ENCODE measurements at regions not wholly inside any gene's neighbourhood (a gene's known extent, or its start where the extent isn't known, plus 50 kb on each side); places are given as distances from the start of the nearest gene placed in this dataset.

DNA sequence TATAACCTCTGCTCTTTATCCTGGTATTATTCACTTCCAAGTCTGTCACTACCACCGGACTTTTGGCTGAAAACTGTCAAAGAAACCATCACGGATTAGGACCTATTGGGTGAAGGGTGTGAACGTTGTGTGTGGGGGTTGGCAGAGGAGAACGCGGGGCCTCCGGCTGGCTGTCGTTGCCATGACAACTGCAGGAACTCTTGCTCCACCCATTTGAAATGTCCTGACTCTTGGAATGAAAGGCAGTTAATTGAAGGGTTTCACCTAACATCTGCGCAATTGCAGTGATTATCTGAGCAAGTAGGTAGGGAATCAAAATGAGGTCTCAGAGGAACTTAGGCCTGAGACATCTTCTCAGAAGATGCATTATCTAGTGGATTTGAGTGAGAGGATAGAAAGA lies 60.9 kb upstream of the CLMP start:
- no peak for DNase-seq (ENCODE audit: low read depth in 2 of 2)

DNA sequence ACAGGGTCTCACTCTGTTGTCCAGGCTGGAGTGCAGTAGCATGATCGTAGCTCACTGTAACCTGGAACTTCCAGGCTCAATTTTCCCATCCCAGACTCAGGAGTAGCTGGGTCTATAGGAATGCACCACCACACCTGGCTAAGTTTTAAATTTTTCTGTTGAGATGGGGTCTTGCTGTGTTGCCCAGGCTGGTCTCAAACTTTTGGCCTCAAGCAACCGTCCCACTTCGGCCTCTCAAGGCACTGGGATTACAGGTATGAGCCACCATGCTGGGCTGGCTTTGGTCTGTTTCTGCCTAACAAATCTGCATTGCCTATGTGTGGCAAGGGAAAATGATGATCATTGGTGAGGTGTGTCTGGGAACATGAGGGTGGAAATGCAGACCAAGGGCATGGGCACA lies 59.3 kb upstream of the CLMP start:
- DNase-seq (ENCODE audit: low read depth in 2 of 2): no peak

DNA sequence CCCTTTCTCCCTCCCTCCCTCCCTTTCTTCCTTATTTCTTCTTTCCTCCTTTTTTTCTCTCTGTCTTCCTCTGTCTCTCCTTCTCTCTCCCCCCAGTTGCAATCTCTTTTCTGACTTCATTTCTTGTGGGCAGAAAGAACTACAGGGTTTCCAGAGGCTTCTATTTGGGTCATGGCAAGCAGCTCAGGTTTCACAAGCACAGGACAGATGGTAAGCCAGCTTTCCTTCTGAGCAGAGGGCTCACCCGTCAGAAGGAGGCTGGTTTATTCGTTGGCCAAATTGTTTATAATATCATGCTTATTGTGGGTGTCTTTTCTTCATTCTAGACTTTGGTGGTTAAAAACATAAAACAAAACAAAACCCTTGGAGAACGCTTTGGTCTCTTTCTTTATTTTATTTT lies 58.9 kb upstream of the CLMP start:
- DNase-seq (ENCODE audit: low read depth in 2 of 2): no peak

DNA sequence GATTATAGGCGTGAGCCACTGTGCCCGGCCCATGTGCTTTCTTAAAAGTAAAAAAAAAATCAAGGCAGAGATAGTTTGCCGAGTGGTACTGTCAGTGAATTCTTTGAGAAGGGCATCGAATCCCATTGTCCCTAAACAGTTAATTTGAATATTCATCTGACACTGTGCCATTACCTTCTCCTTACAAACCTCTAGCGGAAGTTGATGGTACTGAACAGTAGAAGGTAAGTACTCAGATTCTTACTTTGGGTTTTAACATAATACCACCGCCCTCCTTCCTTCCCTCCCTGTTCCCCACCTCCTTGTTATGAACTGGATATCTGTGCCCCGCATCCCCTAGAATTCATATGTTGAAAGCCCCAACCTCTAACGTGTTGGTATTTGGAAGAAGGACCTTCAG lies 58.2 kb upstream of the CLMP start:
- no peak for DNase-seq (ENCODE audit: low read depth in 2 of 2)

DNA sequence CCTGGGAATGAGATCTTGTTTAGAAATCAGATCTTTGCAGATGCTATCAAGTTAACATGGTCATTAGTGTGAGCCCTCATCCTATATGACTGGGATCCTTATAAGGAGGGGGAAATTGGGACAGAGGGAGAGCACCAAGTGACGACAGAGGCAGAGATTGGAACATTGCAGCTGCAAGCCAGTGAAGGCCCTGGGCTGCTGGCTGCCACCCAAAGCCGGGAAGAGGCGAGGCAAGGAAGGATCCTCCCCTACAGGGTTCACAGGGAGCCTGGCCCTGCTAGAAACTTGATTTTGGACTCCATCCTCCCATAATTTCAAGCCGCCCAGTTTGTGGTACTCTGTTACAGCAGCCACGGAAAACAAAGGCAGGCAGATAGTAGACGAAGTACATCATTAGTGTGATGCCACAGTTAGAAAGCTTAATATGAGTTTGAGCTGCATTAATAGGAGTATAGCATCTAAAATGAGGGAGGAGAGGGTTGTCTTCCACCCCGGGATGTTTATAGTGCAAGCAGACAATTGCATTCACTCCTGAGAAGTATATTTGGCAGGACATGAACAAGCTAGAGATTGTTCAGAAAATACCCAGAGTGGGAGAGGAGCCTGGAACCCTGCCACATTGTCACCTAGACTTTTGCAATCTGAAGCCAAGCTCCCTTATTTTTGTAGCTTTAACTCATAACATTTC lies 56.8 kb upstream of the CLMP start:
- no peak for DNase-seq (ENCODE audit: low read depth in 2 of 2)

DNA sequence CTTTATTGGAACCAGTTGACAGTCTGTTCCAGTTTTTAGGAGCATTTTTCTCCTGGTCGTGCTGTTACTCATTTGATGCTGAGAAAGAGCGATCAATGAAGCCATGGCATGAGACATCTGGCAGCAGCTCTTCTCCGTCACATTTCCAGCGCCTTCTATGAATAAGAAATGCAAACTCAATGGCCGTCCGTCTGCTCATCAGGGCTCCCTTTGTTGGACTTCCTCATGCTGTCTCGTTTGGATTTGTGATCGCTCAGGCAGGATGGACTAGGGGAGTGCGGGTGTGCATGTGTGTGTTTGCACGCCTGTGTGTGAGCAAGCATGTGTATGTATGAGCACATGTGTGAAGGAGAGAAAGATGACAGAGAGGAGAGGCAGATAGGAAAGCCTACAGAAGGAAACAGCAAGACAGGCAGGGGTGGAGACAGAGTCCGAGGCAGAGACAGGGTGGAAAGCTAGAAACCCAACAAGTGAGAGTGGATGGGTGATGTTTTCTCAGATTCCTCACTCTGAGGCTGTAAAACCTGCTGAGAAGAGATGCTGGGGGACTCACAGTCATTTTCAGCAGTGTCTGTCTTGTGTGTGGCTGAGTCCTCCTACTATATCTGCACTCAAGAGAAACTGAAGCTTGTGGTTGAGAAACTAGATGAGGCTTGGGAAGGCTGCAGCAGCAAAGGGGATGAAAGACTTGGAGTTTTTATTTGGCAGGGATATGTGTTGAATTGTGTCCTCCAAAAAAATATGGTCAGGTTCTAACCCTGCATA lies 56.0 kb upstream of the CLMP start:
- DNase-seq (ENCODE audit: low read depth in 2 of 2): no peak

DNA sequence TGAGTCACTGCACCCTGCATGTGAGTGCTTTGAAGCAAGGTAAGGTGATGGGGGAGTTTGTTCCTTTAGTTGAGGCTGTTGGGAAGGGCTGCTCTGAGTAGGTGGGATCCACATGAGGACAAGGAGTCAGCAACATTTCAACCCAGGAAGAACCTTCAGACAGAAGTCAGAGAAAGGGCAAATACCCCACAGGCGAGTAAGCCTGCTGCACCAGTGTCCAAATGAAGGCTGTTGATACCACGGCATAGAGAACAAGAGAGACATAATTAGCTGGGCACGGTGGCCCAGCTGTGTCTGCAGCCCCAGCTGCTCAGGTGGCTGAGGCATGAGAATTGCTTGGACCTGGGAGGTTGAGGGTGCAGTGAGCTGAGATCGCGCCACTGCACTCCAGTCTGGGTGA lies 54.3 kb upstream of the CLMP start:
- DNase-seq (ENCODE audit: low read depth in 2 of 2): no peak

DNA sequence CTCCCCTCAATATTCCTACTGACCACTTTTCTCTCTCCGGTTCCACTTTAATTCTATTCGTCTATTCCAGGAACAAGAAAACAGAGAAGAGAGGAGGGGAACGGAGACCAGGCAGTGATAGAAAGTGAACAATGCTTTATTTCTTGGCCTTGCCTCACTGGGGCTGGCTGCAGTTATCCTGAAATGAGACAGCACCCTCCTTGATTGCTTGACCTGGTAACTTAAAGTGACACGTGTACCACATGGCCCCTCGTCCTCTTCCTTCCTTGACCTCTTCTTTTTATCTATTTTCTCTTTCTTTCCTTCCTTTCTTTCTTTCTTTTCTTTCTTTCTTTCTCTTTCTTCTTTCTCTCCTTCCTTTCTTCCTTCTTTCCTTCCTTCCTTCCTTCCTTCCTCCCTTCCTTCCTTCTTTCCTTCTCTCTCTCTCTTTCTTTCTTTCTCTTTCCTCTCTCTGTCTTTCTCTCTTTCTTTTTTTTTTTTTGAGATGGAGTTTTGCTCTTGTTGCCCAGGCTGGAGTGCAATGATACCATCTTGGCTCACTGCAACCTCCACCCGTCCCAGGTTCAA lies 52.8 kb upstream of the CLMP start:
- no peak for DNase-seq (ENCODE audit: low read depth in 2 of 2)

DNA sequence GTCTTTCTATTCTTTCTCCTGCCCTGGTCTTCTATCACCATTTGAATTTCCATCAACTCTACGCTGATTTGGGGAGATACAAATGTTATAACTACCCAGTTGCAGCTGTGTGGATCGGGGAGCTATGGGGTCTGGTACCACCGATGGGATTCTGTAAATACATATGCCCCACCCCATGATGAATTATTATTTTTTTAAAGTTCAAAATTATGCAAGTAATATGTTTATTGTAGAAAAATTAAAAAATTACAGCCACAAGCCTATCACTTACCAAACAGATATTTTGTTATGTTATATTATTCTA lies 52.4 kb upstream of the CLMP start:
- DNase-seq (ENCODE audit: low read depth in 2 of 2): no peak

DNA sequence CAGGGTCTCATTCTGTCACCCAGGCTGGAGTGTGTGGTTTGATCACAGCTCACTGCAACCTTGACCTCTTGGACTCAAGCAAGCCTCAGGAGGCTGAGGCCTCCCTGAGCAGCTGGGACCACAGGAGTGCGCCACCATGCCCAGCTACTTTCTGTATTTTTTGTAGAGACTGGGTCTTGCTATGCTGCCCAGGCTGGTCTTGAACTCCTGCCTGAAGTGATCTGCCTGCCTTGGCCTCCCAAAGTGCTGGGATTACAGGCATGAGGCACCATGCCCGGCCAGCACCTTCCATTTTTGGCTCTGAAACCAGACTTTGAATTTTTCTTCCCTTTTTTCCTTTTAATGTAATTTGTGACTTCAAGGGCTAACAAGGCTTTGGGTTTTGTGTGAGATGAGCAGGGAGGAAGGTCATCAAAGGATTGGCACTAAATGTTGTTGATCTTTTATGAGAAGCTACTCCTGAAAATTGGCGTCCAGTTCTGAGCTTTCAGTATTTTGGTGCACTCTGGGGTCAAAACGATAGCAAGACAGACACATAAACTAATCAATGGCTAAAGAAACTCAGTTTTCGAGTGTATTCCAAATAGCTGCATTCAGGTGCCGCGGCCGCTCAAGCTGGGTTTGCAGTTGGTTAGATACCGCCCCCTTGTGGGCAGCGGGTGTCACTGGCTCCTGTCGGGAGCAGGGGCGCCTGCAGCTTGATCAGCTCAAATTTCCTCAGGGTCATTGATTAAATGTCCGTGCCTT lies 51.9 kb upstream of the CLMP start:
- peak; percentile 74 to 81 for DNase-seq (ENCODE audit: low read depth in 2 of 2)

DNA sequence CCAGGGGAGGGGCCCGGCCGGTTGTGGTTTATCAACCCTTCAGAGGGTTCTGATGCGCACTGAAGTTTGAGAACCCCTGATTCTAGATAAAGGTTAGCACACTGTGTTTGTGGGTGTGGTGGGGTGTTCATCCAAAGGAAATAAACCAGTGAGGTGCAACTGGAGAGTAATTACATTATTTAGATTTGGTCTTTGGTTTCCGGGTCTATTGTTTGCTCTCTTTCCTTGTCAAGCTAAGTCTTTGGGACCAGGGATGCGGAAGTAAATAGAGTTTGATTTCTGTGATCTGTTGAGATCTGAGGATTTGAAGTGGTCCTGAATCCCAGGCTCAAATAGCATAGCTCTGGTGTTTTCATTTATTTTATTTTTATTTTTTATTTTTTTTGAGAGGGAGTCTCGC lies 50.5 kb upstream of the CLMP start:
- DNase-seq (ENCODE audit: low read depth in 2 of 2): no peak
